ENCODE measurements at regions not wholly inside any gene's neighbourhood (a gene's known extent, or its start where the extent isn't known, plus 50 kb on each side); places are given as distances from the start of the nearest gene placed in this dataset.

DNA sequence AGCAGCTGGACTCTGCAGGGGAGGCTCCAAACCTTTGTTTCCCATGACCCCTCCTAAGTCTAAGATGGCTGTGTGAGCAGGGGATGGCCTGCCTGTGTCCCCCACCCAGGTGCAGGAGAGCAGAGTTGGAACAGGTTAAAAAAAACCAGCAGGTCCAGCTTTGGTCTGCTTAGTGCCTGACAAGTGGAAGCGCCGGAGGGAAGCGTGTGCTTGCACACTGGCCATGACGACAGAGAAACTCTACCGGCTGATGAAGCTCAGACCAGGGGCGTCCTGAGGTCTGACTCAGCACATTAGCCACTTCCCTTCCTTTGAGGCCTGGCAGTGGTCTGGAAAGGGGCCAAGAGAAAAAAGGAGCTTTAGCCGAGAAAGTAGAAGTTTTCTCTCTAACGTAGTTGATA, 280.1 kb downstream of the VRK1 start:
- no peaks in the 10 kb centered on the region for H3K9me3 ChIP-seq (ENCODE audit: control insufficient read depth in 2 of 2, insufficient read depth in 1 of 2, low read depth in 1 of 2, low read length in 1 of 2)
- WGBS, 3 donors, result 31 to 70% (median 39%) methylated on average over 8 of the region's 8 CpGs
- FAIRE-seq (no peak), DNase-seq (peak; percentile 3 to 7)
- no peak overlapping the region for H3K27ac ChIP-seq (ENCODE audit: low read depth in 1 of 3, low read length in 2 of 3)
- no peak overlapping the region for H3K4me3 ChIP-seq (ENCODE audit: low read depth in 1 of 3, low read length in 3 of 3)
- no peaks in the 10 kb centered on the region for H3K4me1 ChIP-seq (ENCODE audit: control insufficient read depth in 3 of 3, insufficient read depth in 2 of 3, low read depth in 1 of 3, low read length in 2 of 3)
- no peaks in the 10 kb centered on the region for H3K36me3 ChIP-seq (ENCODE audit: control insufficient read depth in 3 of 3, insufficient read depth in 2 of 3, low read depth in 1 of 3, low read length in 3 of 3)
- H3K27me3 ChIP-seq (ENCODE audit: control insufficient read depth in 3 of 3, insufficient read depth in 3 of 3, low read length in 3 of 3), result peaks cover 0 to 4% (median 2%) of the 10 kb centered on the region in 3 donors

DNA sequence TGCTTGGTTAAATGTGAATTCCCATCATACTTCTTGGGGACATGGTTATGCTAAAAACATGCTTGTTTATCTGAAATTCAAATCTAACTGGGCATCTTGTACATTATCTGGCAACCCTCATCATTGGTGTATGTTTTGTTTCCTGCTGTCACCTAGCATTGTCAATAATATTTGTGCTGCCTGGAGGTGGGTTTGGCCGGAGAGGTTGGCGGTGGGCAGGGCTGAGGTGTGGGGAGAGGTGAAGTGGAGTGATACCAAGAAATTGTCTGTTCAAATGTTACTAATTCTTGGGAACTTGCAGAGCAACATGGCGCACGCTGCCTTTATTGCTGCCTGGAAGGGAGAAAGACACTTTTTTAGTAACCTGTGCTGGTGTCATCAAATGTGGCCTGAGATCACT, 280.5 kb downstream of the VRK1 start:
- peaks cover 0 to 4% (median 2%) of the 10 kb centered on the region in 3 donors for H3K27me3 ChIP-seq (ENCODE audit: control insufficient read depth in 3 of 3, insufficient read depth in 3 of 3, low read length in 3 of 3)
- no peak for FAIRE-seq
- no peaks in the 10 kb centered on the region for H3K36me3 ChIP-seq (ENCODE audit: control insufficient read depth in 3 of 3, insufficient read depth in 2 of 3, low read depth in 1 of 3, low read length in 3 of 3)
- H3K4me1 ChIP-seq (ENCODE audit: control insufficient read depth in 3 of 3, insufficient read depth in 2 of 3, low read depth in 1 of 3, low read length in 2 of 3), result no peaks in the 10 kb centered on the region
- DNase-seq, result no peak
- H3K27ac ChIP-seq (ENCODE audit: low read depth in 1 of 3, low read length in 2 of 3), result no peak overlapping the region
- 78 to 91% (median 78%) methylated on average over 4 of the region's 4 CpGs for WGBS, 3 donors
- H3K4me3 ChIP-seq (ENCODE audit: low read depth in 1 of 3, low read length in 3 of 3), result no peak overlapping the region
- no peaks in the 10 kb centered on the region for H3K9me3 ChIP-seq (ENCODE audit: control insufficient read depth in 2 of 2, insufficient read depth in 1 of 2, low read depth in 1 of 2, low read length in 1 of 2)

DNA sequence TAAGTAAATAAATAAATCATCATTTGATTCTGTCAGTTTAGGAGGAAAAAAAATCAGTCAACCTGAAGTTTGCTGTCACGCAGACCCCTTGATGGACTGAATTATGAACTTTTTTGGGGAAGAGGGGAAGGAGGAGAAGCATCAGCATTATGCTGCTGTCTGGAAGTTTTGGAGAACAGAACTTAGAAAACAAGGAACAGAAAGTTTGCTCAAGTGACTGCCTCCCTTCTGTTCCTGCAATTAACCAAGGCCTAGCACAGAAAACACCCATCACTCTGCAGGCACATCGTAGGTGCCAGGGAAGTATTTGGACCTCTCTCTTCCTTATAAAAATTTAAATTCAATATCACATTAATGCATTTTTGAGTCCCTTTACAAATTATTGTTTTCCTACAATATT, 283.8 kb downstream of the VRK1 start:
- Histone ChIP-seq H3K4me1 (ENCODE audit: control insufficient read depth in 3 of 3, insufficient read depth in 2 of 3, low read depth in 1 of 3, low read length in 2 of 3) (no peaks in the 10 kb centered on the region), H3K9me3 (ENCODE audit: control insufficient read depth in 2 of 2, insufficient read depth in 1 of 2, low read depth in 1 of 2, low read length in 1 of 2) (no peaks in the 10 kb centered on the region), H3K36me3 (ENCODE audit: control insufficient read depth in 3 of 3, insufficient read depth in 2 of 3, low read depth in 1 of 3, low read length in 3 of 3) (no peaks in the 10 kb centered on the region), H3K27me3 (ENCODE audit: control insufficient read depth in 3 of 3, insufficient read depth in 3 of 3, low read length in 3 of 3) (no peaks in the 10 kb centered on the region), H3K4me3 (ENCODE audit: low read depth in 1 of 3, low read length in 3 of 3) (no peak overlapping the region), H3K27ac (ENCODE audit: low read depth in 1 of 3, low read length in 2 of 3) (no peak overlapping the region)
- DNase-seq (no peak), FAIRE-seq (no peak)
- 88 to 93% (median 88%) methylated on average over 2 of the region's 2 CpGs for WGBS, 3 donors

DNA sequence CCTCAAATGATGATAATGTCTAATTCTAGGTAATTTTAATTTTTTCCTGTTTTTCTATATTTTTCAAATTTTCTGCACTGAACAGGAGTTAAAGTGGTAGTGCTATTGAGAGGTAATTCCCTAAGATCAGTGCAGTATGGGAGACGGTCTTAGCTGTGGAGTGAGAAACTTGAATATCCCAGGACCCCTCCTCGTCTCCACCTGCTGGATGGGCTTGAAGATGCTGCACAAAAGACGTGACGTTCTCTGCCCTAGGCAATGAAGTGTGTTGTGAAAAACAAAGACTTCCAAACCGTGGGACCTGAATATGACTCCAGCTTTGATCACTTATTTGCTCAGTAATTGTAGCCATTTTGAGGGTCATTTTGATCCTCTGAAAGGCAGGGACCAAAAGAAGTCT, 298.1 kb downstream of the VRK1 start:
- 50 to 59% (median 51%) methylated on average over 5 of the region's 5 CpGs for WGBS, 3 donors
- no peak for FAIRE-seq

DNA sequence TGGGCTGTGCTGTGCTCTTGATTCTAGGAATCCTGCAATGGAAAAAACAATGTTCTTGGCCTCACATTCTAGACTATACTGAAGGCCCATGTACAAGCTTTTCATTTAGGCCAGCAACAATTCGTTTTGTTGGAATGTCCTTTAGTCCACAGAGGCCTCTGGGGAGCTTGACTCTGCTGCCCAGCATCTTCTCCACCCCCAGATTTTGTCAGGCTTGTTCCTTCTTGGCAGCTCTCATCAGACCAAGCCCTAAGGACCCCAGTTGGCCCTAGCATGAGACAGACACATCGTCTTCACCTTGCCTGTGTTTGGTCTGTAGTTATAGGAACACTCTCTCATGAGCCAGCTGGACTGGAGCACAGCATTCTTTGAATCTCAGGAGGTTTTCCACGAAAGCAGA, 300.1 kb downstream of the VRK1 start:
- WGBS, 3 donors, result 39 to 50% (median 45%) methylated on average over 3 of the region's 3 CpGs
- H3K36me3 ChIP-seq (ENCODE audit: control insufficient read depth in 3 of 3, insufficient read depth in 2 of 3, low read depth in 1 of 3, low read length in 3 of 3), result no peaks in the 10 kb centered on the region
- H3K4me3 ChIP-seq (ENCODE audit: low read depth in 1 of 3, low read length in 3 of 3), result no peak overlapping the region
- no peaks in the 10 kb centered on the region for H3K27me3 ChIP-seq (ENCODE audit: control insufficient read depth in 3 of 3, insufficient read depth in 3 of 3, low read length in 3 of 3)
- no peak overlapping the region for H3K27ac ChIP-seq (ENCODE audit: low read depth in 1 of 3, low read length in 2 of 3)
- no peak for DNase-seq
- FAIRE-seq, result no peak
- H3K9me3 ChIP-seq (ENCODE audit: control insufficient read depth in 2 of 2, insufficient read depth in 1 of 2, low read depth in 1 of 2, low read length in 1 of 2), result no peaks in the 10 kb centered on the region
- H3K4me1 ChIP-seq (ENCODE audit: control insufficient read depth in 3 of 3, insufficient read depth in 2 of 3, low read depth in 1 of 3, low read length in 2 of 3), result no peaks in the 10 kb centered on the region

More for the DNA sequence above, 298.1 kb downstream of the VRK1 start:
- H3K4me3 ChIP-seq (ENCODE audit: low read depth in 1 of 3, low read length in 3 of 3), result no peak overlapping the region
- H3K4me1 ChIP-seq (ENCODE audit: control insufficient read depth in 3 of 3, insufficient read depth in 2 of 3, low read depth in 1 of 3, low read length in 2 of 3), result no peaks in the 10 kb centered on the region
- no peaks in the 10 kb centered on the region for H3K9me3 ChIP-seq (ENCODE audit: control insufficient read depth in 2 of 2, insufficient read depth in 1 of 2, low read depth in 1 of 2, low read length in 1 of 2)
- no peak overlapping the region for H3K27ac ChIP-seq (ENCODE audit: low read depth in 1 of 3, low read length in 2 of 3)
- no peak for DNase-seq
- H3K36me3 ChIP-seq (ENCODE audit: control insufficient read depth in 3 of 3, insufficient read depth in 2 of 3, low read depth in 1 of 3, low read length in 3 of 3), result no peaks in the 10 kb centered on the region
- H3K27me3 ChIP-seq (ENCODE audit: control insufficient read depth in 3 of 3, insufficient read depth in 3 of 3, low read length in 3 of 3), result no peaks in the 10 kb centered on the region

DNA sequence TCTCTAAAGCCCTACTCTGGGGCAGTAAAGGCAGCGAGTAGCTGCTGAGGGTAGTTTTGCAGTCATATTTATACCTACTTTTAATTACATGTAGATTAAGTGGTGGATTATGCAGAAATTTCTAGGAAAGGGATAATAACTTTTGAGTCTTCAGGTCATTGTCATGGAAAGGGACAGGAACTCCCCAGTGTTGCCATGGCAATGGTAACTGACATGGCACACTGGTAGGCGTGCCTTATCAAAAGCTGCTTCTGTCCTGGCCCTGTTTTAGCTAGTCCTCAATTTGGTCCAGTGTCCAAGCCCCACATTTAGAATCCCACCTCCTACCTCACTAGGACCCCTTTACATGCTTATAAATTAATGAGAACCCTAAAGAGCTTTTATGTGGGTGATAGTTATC, 303.1 kb downstream of the VRK1 start:
- Histone ChIP-seq H3K9me3 (ENCODE audit: control insufficient read depth in 2 of 2, insufficient read depth in 1 of 2, low read depth in 1 of 2, low read length in 1 of 2) (no peaks in the 10 kb centered on the region), H3K27ac (ENCODE audit: low read depth in 1 of 3, low read length in 2 of 3) (no peak overlapping the region), H3K4me1 (ENCODE audit: control insufficient read depth in 3 of 3, insufficient read depth in 2 of 3, low read depth in 1 of 3, low read length in 2 of 3) (no peaks in the 10 kb centered on the region), H3K36me3 (ENCODE audit: control insufficient read depth in 3 of 3, insufficient read depth in 2 of 3, low read depth in 1 of 3, low read length in 3 of 3) (no peaks in the 10 kb centered on the region), H3K27me3 (ENCODE audit: control insufficient read depth in 3 of 3, insufficient read depth in 3 of 3, low read length in 3 of 3) (no peaks in the 10 kb centered on the region), H3K4me3 (ENCODE audit: low read depth in 1 of 3, low read length in 3 of 3) (no peak overlapping the region)
- FAIRE-seq, result no peak
- WGBS, 3 donors, result 65 to 85% (median 80%) methylated on average over 2 of the region's 2 CpGs
- no peak for DNase-seq

DNA sequence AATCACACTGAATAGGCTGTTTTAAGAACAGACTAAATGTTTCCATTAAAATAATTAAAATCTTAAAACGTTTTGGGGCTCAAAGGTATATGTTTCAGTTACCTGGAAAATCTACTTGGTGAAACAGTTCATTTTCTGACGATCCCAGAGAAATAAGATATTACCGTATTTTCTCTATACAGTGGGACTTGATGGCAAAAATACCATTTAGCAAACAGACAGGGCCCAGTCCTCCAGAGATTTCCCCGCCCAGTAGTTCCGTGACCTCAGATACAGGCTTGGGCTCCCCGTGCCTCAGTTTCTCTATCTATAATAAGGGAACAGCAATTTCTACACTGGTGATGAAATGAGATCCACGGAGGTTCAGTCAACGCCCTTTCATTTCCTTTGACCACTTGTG, 304.4 kb downstream of the VRK1 start:
- FAIRE-seq, result no peak
- Histone ChIP-seq H3K27ac (ENCODE audit: low read depth in 1 of 3, low read length in 2 of 3) (no peak overlapping the region), H3K9me3 (ENCODE audit: control insufficient read depth in 2 of 2, insufficient read depth in 1 of 2, low read depth in 1 of 2, low read length in 1 of 2) (no peaks in the 10 kb centered on the region), H3K4me1 (ENCODE audit: control insufficient read depth in 3 of 3, insufficient read depth in 2 of 3, low read depth in 1 of 3, low read length in 2 of 3) (no peaks in the 10 kb centered on the region), H3K27me3 (ENCODE audit: control insufficient read depth in 3 of 3, insufficient read depth in 3 of 3, low read length in 3 of 3) (no peaks in the 10 kb centered on the region), H3K4me3 (ENCODE audit: low read depth in 1 of 3, low read length in 3 of 3) (no peak overlapping the region), H3K36me3 (ENCODE audit: control insufficient read depth in 3 of 3, insufficient read depth in 2 of 3, low read depth in 1 of 3, low read length in 3 of 3) (no peaks in the 10 kb centered on the region)
- no peak for DNase-seq
- WGBS, 3 donors, result 63 to 74% (median 66%) methylated on average over 8 of the region's 8 CpGs

DNA sequence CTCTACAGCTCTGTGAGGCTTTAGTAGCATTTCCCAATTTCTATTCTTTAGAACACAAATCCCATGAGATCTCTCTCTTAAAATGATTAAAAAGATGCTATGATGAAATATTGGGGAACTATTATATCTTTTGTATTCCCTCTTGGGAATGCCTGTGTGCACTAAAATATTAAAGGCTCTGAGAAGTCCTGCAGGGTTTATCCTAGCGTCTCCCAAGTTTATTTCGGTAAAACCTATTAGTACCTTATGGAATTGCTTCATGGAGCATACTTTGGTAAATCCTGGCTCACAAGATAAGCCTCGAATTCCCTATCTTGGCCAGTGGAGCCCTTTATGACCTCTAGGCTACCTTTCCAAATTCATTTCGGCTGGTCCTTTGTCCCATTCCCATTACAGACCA, 306.8 kb downstream of the VRK1 start:
- Histone ChIP-seq H3K27ac (ENCODE audit: low read depth in 1 of 3, low read length in 2 of 3) (no peak overlapping the region), H3K4me3 (ENCODE audit: low read depth in 1 of 3, low read length in 3 of 3) (no peak overlapping the region), H3K36me3 (ENCODE audit: control insufficient read depth in 3 of 3, insufficient read depth in 2 of 3, low read depth in 1 of 3, low read length in 3 of 3) (no peaks in the 10 kb centered on the region), H3K9me3 (ENCODE audit: control insufficient read depth in 2 of 2, insufficient read depth in 1 of 2, low read depth in 1 of 2, low read length in 1 of 2) (peaks cover 0 to 3% of the 10 kb centered on the region in 2 donors), H3K4me1 (ENCODE audit: control insufficient read depth in 3 of 3, insufficient read depth in 2 of 3, low read depth in 1 of 3, low read length in 2 of 3) (no peaks in the 10 kb centered on the region), H3K27me3 (ENCODE audit: control insufficient read depth in 3 of 3, insufficient read depth in 3 of 3, low read length in 3 of 3) (no peaks in the 10 kb centered on the region)
- DNase-seq, result no peak
- 72 to 82% (median 75%) methylated on average over 4 of the region's 4 CpGs for WGBS, 3 donors
- FAIRE-seq, result no peak

DNA sequence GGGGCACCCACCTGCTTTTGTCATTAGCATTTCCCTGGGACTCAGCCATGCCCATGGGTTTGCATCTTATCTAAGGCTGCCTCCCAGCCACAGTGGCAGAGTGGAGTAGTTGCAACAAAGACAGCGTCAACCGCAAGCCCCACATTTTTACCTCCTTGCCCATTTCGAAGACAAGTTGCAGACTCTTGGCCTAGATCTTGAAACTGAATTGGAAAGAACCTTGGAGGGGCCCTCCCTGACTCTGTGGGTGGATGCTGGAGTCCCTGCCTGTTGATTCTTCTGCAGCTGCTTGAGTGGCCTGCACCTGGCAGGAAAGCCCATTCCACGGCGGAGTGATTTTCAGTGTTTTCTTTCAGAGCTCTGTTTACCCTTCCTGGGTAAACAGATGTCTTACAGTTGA, 309.0 kb downstream of the VRK1 start:
- H3K4me3 ChIP-seq (ENCODE audit: low read depth in 1 of 3, low read length in 3 of 3), result no peak overlapping the region
- H3K27ac ChIP-seq (ENCODE audit: low read depth in 1 of 3, low read length in 2 of 3), result no peak overlapping the region
- 55 to 75% (median 61%) methylated on average over 5 of the region's 5 CpGs for WGBS, 3 donors
- no peaks in the 10 kb centered on the region for H3K36me3 ChIP-seq (ENCODE audit: control insufficient read depth in 3 of 3, insufficient read depth in 2 of 3, low read depth in 1 of 3, low read length in 3 of 3)
- peaks cover 0 to 2% (median 0%) of the 10 kb centered on the region in 3 donors for H3K27me3 ChIP-seq (ENCODE audit: control insufficient read depth in 3 of 3, insufficient read depth in 3 of 3, low read length in 3 of 3)
- H3K9me3 ChIP-seq (ENCODE audit: control insufficient read depth in 2 of 2, insufficient read depth in 1 of 2, low read depth in 1 of 2, low read length in 1 of 2), result peaks cover 0 to 9% of the 10 kb centered on the region in 2 donors
- no peak for FAIRE-seq
- DNase-seq, result peak in 1 of 2 donors; percentile 10
- H3K4me1 ChIP-seq (ENCODE audit: control insufficient read depth in 3 of 3, insufficient read depth in 2 of 3, low read depth in 1 of 3, low read length in 2 of 3), result no peaks in the 10 kb centered on the region
